Ectodermal cell (in vitro differentiated cells): ENCODE measurements at regions not wholly inside any gene's neighbourhood (a gene's known extent, or its start where the extent isn't known, plus 50 kb on each side); places are given as distances from the start of the nearest gene placed in this dataset.
A peak's percentile ranks its signal among the peaks of the same experiment; 100 is the strongest.

Source experiments
- H3K27ac ChIP-seq: 2 replicates; pipeline ENCODE4 v1.7.0; 2013; ENCODE audit warnings: mild to moderate bottlenecking, low read depth, low read length; ENCODE audit not compliant: insufficient read depth, poor library complexity, severe bottlenecking
- H3K27me3 ChIP-seq: 2 replicates; pipeline ENCODE4 v1.7.0; 2013; ENCODE audit warnings: mild to moderate bottlenecking, low read length; ENCODE audit not compliant: insufficient read depth, control insufficient read depth, poor library complexity, severe bottlenecking
- H3K36me3 ChIP-seq: one replicate; pipeline ENCODE4 v1.7.0; 2013; ENCODE audit warnings: low read length; ENCODE audit not compliant: control insufficient read depth, insufficient read depth
- H3K4me1 ChIP-seq: one replicate; pipeline ENCODE4 v1.7.0; 2013; ENCODE audit warnings: low read length; ENCODE audit not compliant: control insufficient read depth, insufficient read depth
- H3K4me3 ChIP-seq: 2 replicates; pipeline ENCODE4 v1.7.0; 2013; ENCODE audit warnings: low read depth, low read length, control low read depth; ENCODE audit not compliant: insufficient read depth
- H3K9me3 ChIP-seq: 2 replicates; pipeline ENCODE4 v1.7.0; 2013; ENCODE audit warnings: mild to moderate bottlenecking, low read length, moderate library complexity; ENCODE audit not compliant: control insufficient read depth
- WGBS, 2 experiments: methylation state at CpG; one replicate each; pipeline ENCODE4 v1.1.7; 2013; ENCODE audit warnings: missing lambda C conversion rate in 2 of 2; 5-methylcytosine and 5-hydroxymethylcytosine counted together

- Histone ChIP-seq H3K27me3 (no peaks in the 10 kb centered on the region), H3K36me3 (no peaks in the 10 kb centered on the region), H3K9me3 (no peaks in the 10 kb centered on the region), H3K4me1 (no peaks in the 10 kb centered on the region), H3K4me3 (no peak overlapping the region), H3K27ac (no peak overlapping the region)
Measured at GRCh38 chr4:156322592-156322991, 368.9 kb upstream of the CTSO start.

GRCh38 chr4:156321203-156321602 lies 367.5 kb upstream of the CTSO start:
- WGBS, 2 experiments, result 83 to 91% methylated on average over 1 to 2 of the region's 2 CpGs
- no peak overlapping the region for H3K4me3 ChIP-seq
- no peaks in the 10 kb centered on the region for H3K9me3 ChIP-seq
- H3K36me3 ChIP-seq, result no peaks in the 10 kb centered on the region
- H3K27ac ChIP-seq, result no peak overlapping the region
- H3K27me3 ChIP-seq, result no peaks in the 10 kb centered on the region
- H3K4me1 ChIP-seq, result no peaks in the 10 kb centered on the region

- no peaks in the 10 kb centered on the region for H3K9me3 ChIP-seq
- H3K27ac ChIP-seq, result no peak overlapping the region
- no CpG with 5 or more reads among the region's 2 CpGs for WGBS, 2 experiments
- H3K4me3 ChIP-seq, result no peak overlapping the region
- H3K4me1 ChIP-seq, result no peaks in the 10 kb centered on the region
- H3K27me3 ChIP-seq, result no peaks in the 10 kb centered on the region
- H3K36me3 ChIP-seq, result no peaks in the 10 kb centered on the region
Measured at GRCh38 chr4:156313497-156313896, 359.8 kb upstream of the CTSO start.

- H3K4me3 ChIP-seq, result no peak overlapping the region
- no peaks in the 10 kb centered on the region for H3K27me3 ChIP-seq
- H3K4me1 ChIP-seq, result no peaks in the 10 kb centered on the region
- no peaks in the 10 kb centered on the region for H3K9me3 ChIP-seq
- H3K27ac ChIP-seq, result no peak overlapping the region
- no peaks in the 10 kb centered on the region for H3K36me3 ChIP-seq
- WGBS, 2 experiments, result 90 to 98% methylated on average over 2 to 3 of the region's 3 CpGs
Measured at GRCh38 chr4:156312261-156312847, 358.7 kb upstream of the CTSO start.

GRCh38 chr4:156309031-156309430 lies 355.4 kb upstream of the CTSO start:
- Histone ChIP-seq H3K4me1 (no peaks in the 10 kb centered on the region), H3K27me3 (no peaks in the 10 kb centered on the region), H3K4me3 (no peak overlapping the region), H3K36me3 (no peaks in the 10 kb centered on the region), H3K27ac (no peak overlapping the region), H3K9me3 (no peaks in the 10 kb centered on the region)

GRCh38 chr4:156303708-156304107 lies 350.0 kb upstream of the CTSO start:
- Histone ChIP-seq H3K9me3 (no peaks in the 10 kb centered on the region), H3K27ac (no peak overlapping the region), H3K36me3 (no peaks in the 10 kb centered on the region), H3K27me3 (no peaks in the 10 kb centered on the region), H3K4me1 (no peaks in the 10 kb centered on the region), H3K4me3 (no peak overlapping the region)
- 85 to 96% methylated on average over 2 of the region's 2 CpGs for WGBS, 2 experiments

- Histone ChIP-seq H3K4me1 (peaks cover 7% of the 10 kb centered on the region), H3K4me3 (no peak overlapping the region), H3K9me3 (no peaks in the 10 kb centered on the region), H3K36me3 (no peaks in the 10 kb centered on the region), H3K27me3 (no peaks in the 10 kb centered on the region), H3K27ac (peak overlapping the region; percentile 22)
Measured at GRCh38 chr4:156298230-156298629, 344.6 kb upstream of the CTSO start.

- H3K4me3 ChIP-seq, result no peak overlapping the region
- H3K9me3 ChIP-seq, result no peaks in the 10 kb centered on the region
- peaks cover 7% of the 10 kb centered on the region for H3K4me1 ChIP-seq
- H3K27ac ChIP-seq, result no peak overlapping the region
- H3K36me3 ChIP-seq, result no peaks in the 10 kb centered on the region
- no peaks in the 10 kb centered on the region for H3K27me3 ChIP-seq
- no CpG with 5 or more reads among the region's 1 CpG for WGBS, 2 experiments
Measured at GRCh38 chr4:156295676-156296195, 342.1 kb upstream of the CTSO start.

- H3K4me3 ChIP-seq, result no peak overlapping the region
- H3K36me3 ChIP-seq, result no peaks in the 10 kb centered on the region
- no peak overlapping the region for H3K27ac ChIP-seq
- no peaks in the 10 kb centered on the region for H3K27me3 ChIP-seq
- peaks cover 7% of the 10 kb centered on the region for H3K4me1 ChIP-seq
- WGBS, 2 experiments, result 61 to 67% methylated on average over 2 of the region's 2 CpGs
- H3K9me3 ChIP-seq, result no peaks in the 10 kb centered on the region
Measured at GRCh38 chr4:156294577-156294976, 340.9 kb upstream of the CTSO start.

- Histone ChIP-seq H3K9me3 (no peaks in the 10 kb centered on the region), H3K27me3 (no peaks in the 10 kb centered on the region), H3K4me1 (peaks cover 7% of the 10 kb centered on the region), H3K27ac (no peak overlapping the region), H3K4me3 (no peak overlapping the region), H3K36me3 (no peaks in the 10 kb centered on the region)
- 63 to 80% methylated on average over 1 of the region's 1 CpG for WGBS, 2 experiments
Measured at GRCh38 chr4:156293657-156294297, 340.1 kb upstream of the CTSO start.
